CD8-positive, alpha-beta memory T cell (primary cell): ENCODE measurements at regions not wholly inside any gene's neighbourhood (a gene's known extent, or its start where the extent isn't known, plus 50 kb on each side); places are given as distances from the start of the nearest gene placed in this dataset.
"Not testable (repeated sequence)": the region's sequence is repeated elsewhere in the genome, so short reads cannot be mapped to it uniquely, and the experiment has no call there.

Experiments
- CTCF ChIA-PET: fragments of 350-600 bp; sonication (Branson Sonifier 250); formaldehyde crosslinking; loops from one replicate; lab custom pipeline; 2021; ENCODE audit warnings: antibody characterized with exemption; lab: Charles Lee
- POLR2A ChIA-PET: fragments of 350-600 bp; sonication (Branson Sonifier 250); formaldehyde crosslinking; loops from one replicate; lab custom pipeline; 2021; ENCODE audit warnings: antibody characterized with exemption; lab: Charles Lee
- DNase-seq, 5 donors: peaks; one replicate each; pipeline versions ENCODE4 v3.0.0 to v3.0.0-alpha.2; 2020 to 2022; ENCODE audit warnings: mixed read lengths in 1 of 5
- H3K27ac ChIP-seq: one replicate; pipeline ENCODE4 v1.7.0; 2013; ENCODE audit warnings: low read depth, mild to moderate bottlenecking, low read length, moderate library complexity
- H3K27me3 ChIP-seq: 2 replicates; pipeline ENCODE4 v1.7.0; 2013; ENCODE audit warnings: low read length, mild to moderate bottlenecking; ENCODE audit not compliant: insufficient read depth, poor library complexity, severe bottlenecking
- H3K36me3 ChIP-seq: 2 replicates; pipeline ENCODE4 v1.7.0; 2013; ENCODE audit warnings: mild to moderate bottlenecking, low read length, moderate library complexity; ENCODE audit not compliant: insufficient read depth
- H3K4me1 ChIP-seq: 2 replicates; pipeline ENCODE4 v1.7.0; 2013; ENCODE audit warnings: mild to moderate bottlenecking, low read length, moderate library complexity; ENCODE audit not compliant: insufficient read depth
- H3K4me3 ChIP-seq: 2 replicates; pipeline ENCODE4 v1.7.0; 2013; ENCODE audit warnings: mild to moderate bottlenecking, low read length
- H3K9me3 ChIP-seq: 2 replicates; pipeline ENCODE4 v1.7.0; 2013; ENCODE audit warnings: mild to moderate bottlenecking, low read length
- H3K27ac Mint-ChIP-seq, 8 donors: one replicate each; pipeline ENCODE4 v1.8.0; 2020 to 2021; ENCODE audit warnings: mixed read lengths in 8 of 8, mild to moderate bottlenecking in 6 of 8, inconsistent platforms in 3 of 8, moderate library complexity in 3 of 8
- H3K27me3 Mint-ChIP-seq, 2 donors: one replicate each; pipeline ENCODE4 v1.8.0; 2020 to 2021; ENCODE audit warnings: mixed read lengths in 2 of 2, mild to moderate bottlenecking in 1 of 2, moderate library complexity in 1 of 2
- H3K36me3 Mint-ChIP-seq, 3 donors: one replicate each; pipeline ENCODE4 v1.8.0; 2020 to 2021; ENCODE audit warnings: mixed read lengths in 3 of 3, inconsistent platforms in 1 of 3, mild to moderate bottlenecking in 1 of 3
- H3K4me1 Mint-ChIP-seq, 3 donors: one replicate each; pipeline ENCODE4 v1.8.0; 2020 to 2021; ENCODE audit warnings: mixed read lengths in 3 of 3, inconsistent platforms in 1 of 3, mild to moderate bottlenecking in 1 of 3
- H3K4me3 Mint-ChIP-seq, 7 donors: one replicate each; pipeline ENCODE4 v1.8.0; 2020 to 2021; ENCODE audit warnings: mixed read lengths in 7 of 7, mild to moderate bottlenecking in 6 of 7, moderate library complexity in 4 of 7, inconsistent platforms in 2 of 7
- H3K9me3 Mint-ChIP-seq, 5 donors: one replicate each; pipeline ENCODE4 v1.8.0; 2020 to 2022; ENCODE audit warnings: mixed read lengths in 5 of 5, mild to moderate bottlenecking in 3 of 5, moderate library complexity in 2 of 5, inconsistent platforms in 1 of 5

DNA sequence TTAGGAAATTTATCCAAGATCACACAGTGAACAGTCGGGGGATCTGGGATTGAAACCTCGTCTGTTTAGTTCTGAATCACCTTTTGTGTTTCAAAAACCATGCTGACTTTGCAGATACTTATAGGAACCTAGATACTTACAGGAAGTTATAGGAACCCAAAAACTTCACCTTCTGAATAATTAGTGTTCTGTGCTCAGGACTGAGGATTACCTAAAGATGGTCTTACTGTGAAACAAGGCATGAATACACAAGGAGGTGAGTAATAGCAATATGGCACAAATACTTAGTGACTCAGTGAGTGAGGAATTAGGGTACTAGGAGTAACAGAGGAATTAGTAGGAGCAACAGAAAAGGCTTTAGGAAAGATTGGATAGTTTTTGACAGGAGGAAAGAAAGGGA lies 145.5 kb downstream of the LRATD1 start:
- no peaks in the 10 kb centered on the region for H3K36me3 Mint-ChIP-seq
- H3K36me3 ChIP-seq, result no peaks in the 10 kb centered on the region
- H3K9me3 ChIP-seq, result no peaks in the 10 kb centered on the region
- POLR2A ChIA-PET, result no interaction called here
- H3K4me1 ChIP-seq, result no peaks in the 10 kb centered on the region
- H3K4me3 ChIP-seq, result no peak overlapping the region
- no peak overlapping the region for H3K27ac Mint-ChIP-seq
- no peaks in the 10 kb centered on the region for H3K27me3 Mint-ChIP-seq
- H3K27me3 ChIP-seq, result no peaks in the 10 kb centered on the region
- H3K4me3 Mint-ChIP-seq, result no peak overlapping the region
- H3K9me3 Mint-ChIP-seq, result peaks cover 6 to 11% (median 8%) of the 10 kb centered on the region in 5 donors
- CTCF ChIA-PET, result no interaction called here
- no peak overlapping the region for H3K27ac ChIP-seq
- H3K4me1 Mint-ChIP-seq, result no peaks in the 10 kb centered on the region
- no peak for DNase-seq

DNA sequence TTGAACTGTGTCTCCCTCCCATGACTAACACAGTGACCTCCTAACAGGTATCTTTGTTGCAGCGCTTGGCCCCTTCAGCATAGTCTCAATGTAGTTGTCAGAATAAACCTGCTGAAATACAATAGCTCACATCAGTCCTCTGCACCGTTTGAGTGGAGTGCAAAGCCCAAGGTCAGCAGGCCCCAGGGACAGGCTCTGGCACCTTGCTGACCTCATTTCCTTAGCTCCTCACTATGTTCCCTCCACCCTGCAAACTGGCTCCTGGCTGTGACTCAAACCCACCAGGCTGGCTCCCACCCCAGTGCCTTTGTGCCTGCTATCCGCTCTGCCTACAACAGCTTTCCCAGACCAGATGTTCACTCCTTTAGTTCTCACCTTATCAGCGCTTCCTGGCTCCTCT lies 146.7 kb downstream of the LRATD1 start:
- Mint-ChIP-seq H3K9me3 (peaks cover 6 to 11% (median 9%) of the 10 kb centered on the region in 5 donors), H3K27ac (no peak overlapping the region), H3K4me3 (no peak overlapping the region), H3K4me1 (no peaks in the 10 kb centered on the region), H3K27me3 (no peaks in the 10 kb centered on the region), H3K36me3 (no peaks in the 10 kb centered on the region)
- DNase-seq, result no peak
- Histone ChIP-seq H3K4me1 (no peaks in the 10 kb centered on the region), H3K27me3 (no peaks in the 10 kb centered on the region), H3K4me3 (no peak overlapping the region), H3K9me3 (no peaks in the 10 kb centered on the region), H3K36me3 (no peaks in the 10 kb centered on the region), H3K27ac (no peak overlapping the region)
- ChIA-PET CTCF (no interaction called here), POLR2A (no interaction called here)

DNA sequence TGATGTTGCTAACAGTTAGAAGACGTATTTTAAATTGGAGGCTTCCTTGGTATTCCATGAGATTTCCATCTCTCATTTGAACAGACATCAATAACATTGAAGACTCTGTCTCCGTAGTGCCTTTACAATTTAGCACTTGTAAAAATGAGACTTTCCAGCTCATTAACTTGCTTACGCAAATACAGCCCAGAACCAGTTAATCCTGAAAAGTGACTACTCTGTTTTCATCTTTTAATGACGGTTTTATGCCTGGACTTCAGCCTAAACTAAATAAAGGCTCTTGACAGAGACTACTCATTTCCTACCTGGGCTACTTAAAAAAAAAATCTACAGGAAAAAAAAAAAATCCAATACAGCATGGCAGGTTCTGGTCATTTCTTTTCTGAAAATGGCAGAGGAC lies 148.6 kb downstream of the LRATD1 start:
- no peak overlapping the region for H3K27ac ChIP-seq
- CTCF ChIA-PET, result no interaction called here
- Mint-ChIP-seq H3K9me3 (peaks cover 6 to 11% (median 11%) of the 10 kb centered on the region in 5 donors), H3K4me1 (no peaks in the 10 kb centered on the region), H3K27me3 (no peaks in the 10 kb centered on the region), H3K36me3 (no peaks in the 10 kb centered on the region), H3K4me3 (no peak overlapping the region), H3K27ac (no peak overlapping the region)
- no peaks in the 10 kb centered on the region for H3K36me3 ChIP-seq
- DNase-seq, result no peak
- H3K4me1 ChIP-seq, result no peaks in the 10 kb centered on the region
- POLR2A ChIA-PET, result no interaction called here
- no peak overlapping the region for H3K4me3 ChIP-seq
- no peaks in the 10 kb centered on the region for H3K9me3 ChIP-seq
- no peaks in the 10 kb centered on the region for H3K27me3 ChIP-seq

DNA sequence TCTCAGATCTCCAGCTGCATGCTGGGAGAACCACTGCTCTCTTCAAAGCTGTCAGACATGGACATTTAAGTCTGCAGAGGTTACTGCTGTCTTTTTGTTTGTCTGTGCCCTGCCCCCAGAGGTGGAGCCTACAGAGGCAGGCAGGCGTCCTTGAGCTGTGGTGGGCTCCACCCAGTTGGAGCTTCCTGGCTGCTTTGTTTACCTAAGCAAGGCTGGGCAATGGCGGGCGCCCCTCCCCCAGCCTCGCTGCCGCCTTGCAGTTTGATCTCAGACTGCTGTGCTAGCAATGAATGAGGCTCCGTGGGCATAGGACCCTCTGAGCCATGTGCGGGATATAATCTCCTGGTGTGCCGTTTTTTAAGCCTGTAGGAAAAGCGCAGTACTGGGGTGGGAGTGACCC lies 156.3 kb downstream of the LRATD1 start:
- H3K27me3 Mint-ChIP-seq, H3K4me1 Mint-ChIP-seq, DNase-seq, H3K9me3 ChIP-seq, H3K4me3 Mint-ChIP-seq, H3K36me3 ChIP-seq, H3K4me3 ChIP-seq, H3K4me1 ChIP-seq, H3K27ac Mint-ChIP-seq, H3K27me3 ChIP-seq, H3K36me3 Mint-ChIP-seq, POLR2A ChIA-PET, CTCF ChIA-PET, H3K27ac ChIP-seq: not testable (repeated sequence)
- H3K9me3 Mint-ChIP-seq, result peaks cover 7 to 16% (median 10%) of the 10 kb centered on the region in 5 donors

GRCh38 chr2:14790041-14790640 lies 157.6 kb downstream of the LRATD1 start:
- no peak overlapping the region for H3K4me3 ChIP-seq
- no peaks in the 10 kb centered on the region for H3K36me3 ChIP-seq
- no peaks in the 10 kb centered on the region for H3K9me3 ChIP-seq
- H3K4me1 Mint-ChIP-seq, result no peaks in the 10 kb centered on the region
- no peaks in the 10 kb centered on the region for H3K36me3 Mint-ChIP-seq
- H3K9me3 Mint-ChIP-seq, result peaks cover 7 to 16% (median 7%) of the 10 kb centered on the region in 5 donors
- H3K4me1 ChIP-seq, result no peaks in the 10 kb centered on the region
- ChIA-PET POLR2A (no interaction called here), CTCF (no interaction called here)
- no peaks in the 10 kb centered on the region for H3K27me3 ChIP-seq
- H3K27me3 Mint-ChIP-seq, result no peaks in the 10 kb centered on the region
- no peak overlapping the region for H3K27ac ChIP-seq
- no peak for DNase-seq
- no peak overlapping the region for H3K4me3 Mint-ChIP-seq
- no peak overlapping the region for H3K27ac Mint-ChIP-seq

DNA sequence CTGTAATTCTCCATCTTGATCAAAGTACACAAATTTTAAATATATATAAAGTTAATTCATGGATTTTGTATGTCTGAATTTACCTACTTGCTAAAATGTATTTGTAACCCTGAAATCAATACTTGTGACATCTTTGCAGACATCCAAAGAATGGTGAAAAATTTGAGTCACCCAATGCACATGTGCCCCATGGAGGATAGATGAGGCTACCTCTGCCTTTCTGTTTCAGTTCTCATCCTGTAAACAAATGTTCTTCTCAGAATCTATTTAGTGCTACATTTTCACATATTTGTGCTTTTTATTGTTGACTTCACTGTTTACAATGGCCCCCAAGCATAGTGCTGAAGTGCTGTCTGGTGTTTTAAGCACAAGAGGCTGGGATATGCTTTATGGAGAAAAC lies 171.5 kb downstream of the LRATD1 start:
- H3K4me3 Mint-ChIP-seq, result no peak overlapping the region
- H3K36me3 ChIP-seq, result no peaks in the 10 kb centered on the region
- H3K27me3 Mint-ChIP-seq, result no peaks in the 10 kb centered on the region
- DNase-seq, result no peak
- no peaks in the 10 kb centered on the region for H3K36me3 Mint-ChIP-seq
- no peaks in the 10 kb centered on the region for H3K9me3 ChIP-seq
- H3K27ac Mint-ChIP-seq, result no peak overlapping the region
- no peak overlapping the region for H3K4me3 ChIP-seq
- H3K9me3 Mint-ChIP-seq, result peaks cover 2 to 23% (median 5%) of the 10 kb centered on the region in 5 donors
- ChIA-PET CTCF (no interaction called here), POLR2A (no interaction called here)
- no peaks in the 10 kb centered on the region for H3K4me1 Mint-ChIP-seq
- no peak overlapping the region for H3K27ac ChIP-seq
- no peaks in the 10 kb centered on the region for H3K27me3 ChIP-seq
- H3K4me1 ChIP-seq, result no peaks in the 10 kb centered on the region

GRCh38 chr2:14804902-14805301 lies 172.4 kb downstream of the LRATD1 start:
- Mint-ChIP-seq H3K9me3 (peaks cover 2 to 15% (median 7%) of the 10 kb centered on the region in 5 donors), H3K4me1 (no peaks in the 10 kb centered on the region)
- POLR2A ChIA-PET, result no interaction called here

GRCh38 chr2:14806613-14807012 lies 174.1 kb downstream of the LRATD1 start:
- H3K4me1 ChIP-seq, result no peaks in the 10 kb centered on the region

More at GRCh38 chr2:14804902-14805301, 172.4 kb downstream of the LRATD1 start:
- CTCF ChIA-PET, result no interaction called here
- H3K36me3 Mint-ChIP-seq, result no peaks in the 10 kb centered on the region
- Histone ChIP-seq H3K9me3 (no peaks in the 10 kb centered on the region), H3K36me3 (no peaks in the 10 kb centered on the region), H3K27me3 (no peaks in the 10 kb centered on the region), H3K27ac (no peak overlapping the region), H3K4me1 (no peaks in the 10 kb centered on the region), H3K4me3 (no peak overlapping the region)
- no peak for DNase-seq
- no peak overlapping the region for H3K4me3 Mint-ChIP-seq
- H3K27ac Mint-ChIP-seq, result no peak overlapping the region
- H3K27me3 Mint-ChIP-seq, result no peaks in the 10 kb centered on the region

More at GRCh38 chr2:14806613-14807012, 174.1 kb downstream of the LRATD1 start:
- H3K27ac ChIP-seq, result no peak overlapping the region
- no peaks in the 10 kb centered on the region for H3K9me3 ChIP-seq
- Mint-ChIP-seq H3K9me3 (peaks cover under 1 to 7% (median 5%) of the 10 kb centered on the region in 5 donors), H3K36me3 (no peaks in the 10 kb centered on the region), H3K27ac (no peak overlapping the region), H3K27me3 (no peaks in the 10 kb centered on the region), H3K4me3 (no peak overlapping the region), H3K4me1 (no peaks in the 10 kb centered on the region)
- ChIA-PET CTCF (interaction anchor here (0.9 kb wide), 1 partner anchor 10 kb away, joined by 3 read pairs; no protein-coding TSS in a partner anchor), POLR2A (no interaction called here)
- H3K4me3 ChIP-seq, result no peak overlapping the region
- no peaks in the 10 kb centered on the region for H3K36me3 ChIP-seq
- H3K27me3 ChIP-seq, result no peaks in the 10 kb centered on the region
- DNase-seq, result no peak
